A549 (cell line): ENCODE measurements at regions not wholly inside any gene's neighbourhood (a gene's known extent, or its start where the extent isn't known, plus 50 kb on each side); places are given as distances from the start of the nearest gene placed in this dataset.
A peak's percentile ranks its signal among the peaks of the same experiment; 100 is the strongest.

ENCODE experiments used
- ATAC-seq, 2 experiments: fragments of 200-7000 bp in 1 of 2; fragments of >200 bp in 1 of 2; cut with Nextera tagmentation in 1 of 2; cut with Tn5 transposase in 1 of 2; 3 replicates each; pipeline versions ENCODE4 v1.8.0 to v1.9.1; 2018 to 2020; ENCODE audit warnings: mild to moderate bottlenecking in 1 of 2, moderate library complexity in 1 of 2
- CTCF ChIA-PET: fragments of 300-600 bp; sonication (Branson Sonifier 250); formaldehyde crosslinking; extraction: SDS; loops from one replicate; lab custom pipeline; 2021; ENCODE audit warnings: antibody characterized with exemption, inconsistent platforms; lab: Yijun Ruan, JAX
- POLR2A ChIA-PET: fragments of 350-600 bp; formaldehyde crosslinking; extraction: SDS; loops from one replicate; lab custom pipeline; 2021; ENCODE audit warnings: antibody characterized with exemption, inconsistent platforms; lab: Yijun Ruan, JAX
- DNase-seq, 2 experiments: peaks; one replicate each; pipeline versions ENCODE4 v3.0.0 to v3.0.0-alpha.2; 2011 to 2016; ENCODE audit warnings: low read depth in 1 of 2, low spot score in 1 of 2
- FAIRE-seq: peaks from 2 replicates; lab custom pipeline; 2011; peaks lifted over from hg19 to GRCh38; lab: Jason Lieb, UNC
- H3K27ac ChIP-seq, 2 experiments: fragments of >200 bp; sonication (Bioruptor Twin); formaldehyde crosslinking; 3 replicates each; pipeline ENCODE4 v1.5.1; 2016 to 2017
- H3K4me1 ChIP-seq: fragments of >200 bp; sonication (Bioruptor Twin); formaldehyde crosslinking; 3 replicates; pipeline ENCODE4 v1.6.1; 2016
- H3K4me2 ChIP-seq: fragments of >200 bp; sonication (Bioruptor Twin); formaldehyde crosslinking; 3 replicates; pipeline ENCODE4 v1.6.1; 2016
- H3K4me3 ChIP-seq: fragments of >200 bp; sonication (Bioruptor Twin); formaldehyde crosslinking; 3 replicates; pipeline ENCODE4 v1.5.1; 2016
- H3K9me3 ChIP-seq: fragments of >200 bp; sonication (Bioruptor Twin); formaldehyde crosslinking; 3 replicates; pipeline ENCODE4 v1.6.1; 2016
- BHLHE40 ChIP-seq: IDR thresholded peaks from 2 replicates; pipeline ENCODE4 v1.6.1; 2012; ENCODE audit warnings: low read depth, low read length, inconsistent platforms
- CTCF ChIP-seq: fragments of >200 bp; sonication (Bioruptor Twin); formaldehyde crosslinking; IDR thresholded peaks from 3 replicates; pipeline ENCODE4 v1.5.1; 2016
- EP300 ChIP-seq, 2 experiments: fragments of >200 bp; sonication (Bioruptor Twin); formaldehyde crosslinking; IDR thresholded peaks; 2 replicates in 1 of 2; 3 replicates in 1 of 2; pipeline ENCODE4 v1.6.1; 2016 to 2017
- FOXS1 ChIP-seq: fragments of 250-450 bp; sonication (Bioruptor Pico); IDR thresholded peaks from 2 replicates; pipeline ENCODE4 v1.5.0; 2020; ENCODE audit warnings: mild to moderate bottlenecking, moderate library complexity
- HES2 ChIP-seq: fragments of >200 bp; sonication (Bioruptor Twin); formaldehyde crosslinking; IDR thresholded peaks from 2 replicates; pipeline ENCODE4 v1.6.1; 2016
- HOXB5 ChIP-seq: fragments of 250-450 bp; sonication (Bioruptor Pico); IDR thresholded peaks from 2 replicates; pipeline ENCODE4 v1.5.0; 2020; ENCODE audit warnings: mild to moderate bottlenecking, moderate library complexity
- JUN ChIP-seq, 2 experiments: fragments of >200 bp; sonication (Bioruptor Twin); formaldehyde crosslinking; IDR thresholded peaks; 2 replicates in 1 of 2; 3 replicates in 1 of 2; pipeline ENCODE4 v1.6.1; 2016 to 2017
- MAFK ChIP-seq: fragments of 450-650 bp; IDR thresholded peaks from 2 replicates; pipeline ENCODE4 v1.6.1; 2014; ENCODE audit not compliant: partially characterized antibody
- MYC ChIP-seq: IDR thresholded peaks from 2 replicates; pipeline ENCODE4 v1.6.1; 2012; ENCODE audit warnings: mild to moderate bottlenecking, inconsistent platforms, low read length, improper control_type of control experiment, borderline replicate concordance
- RNF2 ChIP-seq: fragments of 200-600 bp; sonication (generic); IDR thresholded peaks from 2 replicates; pipeline ENCODE4 v1.6.1; 2016; ENCODE audit warnings: low read depth, mild to moderate bottlenecking, antibody characterized with exemption, moderate library complexity, borderline replicate concordance
- ZC3H11A ChIP-seq: fragments of 450-650 bp; IDR thresholded peaks from 2 replicates; pipeline ENCODE4 v1.6.1; 2014; ENCODE audit warnings: antibody characterized with exemption, mild to moderate bottlenecking
- ZFP36 ChIP-seq: fragments of 450-650 bp; IDR thresholded peaks from 2 replicates; pipeline ENCODE4 v1.6.1; 2014; ENCODE audit warnings: borderline replicate concordance; ENCODE audit not compliant: partially characterized antibody
- WGBS: methylation state at CpG from one replicate; pipeline ENCODE4 v1.1.6; 2017; ENCODE audit errors: missing lambda C conversion rate; 5-methylcytosine and 5-hydroxymethylcytosine counted together
- TF ChIP-seq, protein P1 (sequence below): IDR thresholded peaks from 2 replicates; pipeline ENCODE4 v1.6.1; 2012; ENCODE audit warnings: low read depth, borderline replicate concordance
- TF ChIP-seq, protein P2 (sequence below): fragments of 250-450 bp; sonication (Bioruptor Pico); IDR thresholded peaks from 2 replicates; pipeline ENCODE4 v1.5.0; 2020; ENCODE audit warnings: low read depth, mild to moderate bottlenecking, moderate library complexity
- TF ChIP-seq, protein P3 (sequence below): fragments of 200-600 bp; sonication (generic); IDR thresholded peaks from 2 replicates; pipeline ENCODE4 v1.6.1; 2016; ENCODE audit warnings: antibody characterized with exemption, mild to moderate bottlenecking, moderate library complexity
- TF ChIP-seq, protein P4 (sequence below): IDR thresholded peaks from 2 replicates; pipeline ENCODE4 v1.6.1; 2012
- TF ChIP-seq, protein P5 (sequence below): fragments of 150-350 bp; IDR thresholded peaks from 2 replicates; pipeline ENCODE4 v1.6.1; 2014; ENCODE audit warnings: low read depth, mild to moderate bottlenecking, low read length

DNA sequence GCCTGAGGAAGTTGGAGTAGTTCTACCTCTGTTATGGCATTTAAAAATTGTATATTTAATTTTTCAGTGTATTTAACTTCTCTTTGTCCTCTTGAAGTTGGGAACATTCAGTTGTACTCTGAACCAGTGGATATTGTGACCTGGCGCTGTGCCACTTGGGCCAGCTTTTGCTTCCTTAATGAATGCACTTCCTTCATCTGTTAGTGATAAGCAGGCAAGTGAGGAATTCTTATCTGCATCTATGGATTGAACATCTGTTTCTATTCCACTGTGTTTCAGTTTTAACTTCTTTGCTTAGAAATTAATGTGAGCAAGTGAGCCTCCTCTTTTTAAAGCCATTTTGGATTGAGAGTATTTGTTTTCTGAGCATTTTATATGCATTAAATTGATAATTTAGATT lies 128.3 kb downstream of the UCHL1 start:
- Histone ChIP-seq H3K9me3 (no peaks in the 10 kb centered on the region), H3K4me1 (peaks cover 33% of the 10 kb centered on the region), H3K27ac (no peak overlapping the region), H3K4me3 (no peak overlapping the region), H3K4me2 (peak overlapping the region; percentile 12; the same call in 2 of the 3 replicates)
- DNase-seq (no peak), FAIRE-seq (no peak), ATAC-seq (no peak)
- POLR2A ChIA-PET, result no interaction called here
- TF ChIP-seq FOXS1 (CRISPR knock-in tag), result no peak
- TF ChIP-seq HES2, result no peak
- TF ChIP-seq EP300 (IDR thresholded peaks at IDR 0.05), result no peak
- no peak for TF ChIP-seq MYC
- TF ChIP-seq, protein P1, sequence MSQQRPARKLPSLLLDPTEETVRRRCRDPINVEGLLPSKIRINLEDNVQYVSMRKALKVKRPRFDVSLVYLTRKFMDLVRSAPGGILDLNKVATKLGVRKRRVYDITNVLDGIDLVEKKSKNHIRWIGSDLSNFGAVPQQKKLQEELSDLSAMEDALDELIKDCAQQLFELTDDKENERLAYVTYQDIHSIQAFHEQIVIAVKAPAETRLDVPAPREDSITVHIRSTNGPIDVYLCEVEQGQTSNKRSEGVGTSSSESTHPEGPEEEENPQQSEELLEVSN, result no peak
- TF ChIP-seq, protein P2, sequence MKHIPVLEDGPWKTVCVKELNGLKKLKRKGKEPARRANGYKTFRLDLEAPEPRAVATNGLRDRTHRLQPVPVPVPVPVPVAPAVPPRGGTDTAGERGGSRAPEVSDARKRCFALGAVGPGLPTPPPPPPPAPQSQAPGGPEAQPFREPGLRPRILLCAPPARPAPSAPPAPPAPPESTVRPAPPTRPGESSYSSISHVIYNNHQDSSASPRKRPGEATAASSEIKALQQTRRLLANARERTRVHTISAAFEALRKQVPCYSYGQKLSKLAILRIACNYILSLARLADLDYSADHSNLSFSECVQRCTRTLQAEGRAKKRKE (CRISPR knock-in tag), result no peak
- TF ChIP-seq CTCF, result no peak
- TF ChIP-seq, protein P3, sequence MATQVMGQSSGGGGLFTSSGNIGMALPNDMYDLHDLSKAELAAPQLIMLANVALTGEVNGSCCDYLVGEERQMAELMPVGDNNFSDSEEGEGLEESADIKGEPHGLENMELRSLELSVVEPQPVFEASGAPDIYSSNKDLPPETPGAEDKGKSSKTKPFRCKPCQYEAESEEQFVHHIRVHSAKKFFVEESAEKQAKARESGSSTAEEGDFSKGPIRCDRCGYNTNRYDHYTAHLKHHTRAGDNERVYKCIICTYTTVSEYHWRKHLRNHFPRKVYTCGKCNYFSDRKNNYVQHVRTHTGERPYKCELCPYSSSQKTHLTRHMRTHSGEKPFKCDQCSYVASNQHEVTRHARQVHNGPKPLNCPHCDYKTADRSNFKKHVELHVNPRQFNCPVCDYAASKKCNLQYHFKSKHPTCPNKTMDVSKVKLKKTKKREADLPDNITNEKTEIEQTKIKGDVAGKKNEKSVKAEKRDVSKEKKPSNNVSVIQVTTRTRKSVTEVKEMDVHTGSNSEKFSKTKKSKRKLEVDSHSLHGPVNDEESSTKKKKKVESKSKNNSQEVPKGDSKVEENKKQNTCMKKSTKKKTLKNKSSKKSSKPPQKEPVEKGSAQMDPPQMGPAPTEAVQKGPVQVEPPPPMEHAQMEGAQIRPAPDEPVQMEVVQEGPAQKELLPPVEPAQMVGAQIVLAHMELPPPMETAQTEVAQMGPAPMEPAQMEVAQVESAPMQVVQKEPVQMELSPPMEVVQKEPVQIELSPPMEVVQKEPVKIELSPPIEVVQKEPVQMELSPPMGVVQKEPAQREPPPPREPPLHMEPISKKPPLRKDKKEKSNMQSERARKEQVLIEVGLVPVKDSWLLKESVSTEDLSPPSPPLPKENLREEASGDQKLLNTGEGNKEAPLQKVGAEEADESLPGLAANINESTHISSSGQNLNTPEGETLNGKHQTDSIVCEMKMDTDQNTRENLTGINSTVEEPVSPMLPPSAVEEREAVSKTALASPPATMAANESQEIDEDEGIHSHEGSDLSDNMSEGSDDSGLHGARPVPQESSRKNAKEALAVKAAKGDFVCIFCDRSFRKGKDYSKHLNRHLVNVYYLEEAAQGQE, result no peak
- CTCF ChIA-PET, result no interaction called here
- 64% methylated on average over 1 of the region's 1 CpG for WGBS

- Histone ChIP-seq H3K4me3 (no peak overlapping the region), H3K27ac (no peak overlapping the region), H3K4me1 (peaks cover 33% of the 10 kb centered on the region), H3K9me3 (no peaks in the 10 kb centered on the region), H3K4me2 (no peak overlapping the region; the same call in 2 of the 3 replicates)
- ATAC-seq (no peak), FAIRE-seq (no peak), DNase-seq (no peak)
- ChIA-PET POLR2A (no interaction called here), CTCF (no interaction called here)
- 79% methylated on average over 1 of the region's 1 CpG for WGBS
- TF ChIP-seq HES2, result no peak
- no peak for TF ChIP-seq MAFK
- TF ChIP-seq FOXS1 (CRISPR knock-in tag), result no peak
- TF ChIP-seq ZFP36, result no peak
- no peak for TF ChIP-seq ZC3H11A
- TF ChIP-seq HOXB5 (CRISPR knock-in tag), result no peak
- TF ChIP-seq BHLHE40, result no peak
- TF ChIP-seq, protein P4, sequence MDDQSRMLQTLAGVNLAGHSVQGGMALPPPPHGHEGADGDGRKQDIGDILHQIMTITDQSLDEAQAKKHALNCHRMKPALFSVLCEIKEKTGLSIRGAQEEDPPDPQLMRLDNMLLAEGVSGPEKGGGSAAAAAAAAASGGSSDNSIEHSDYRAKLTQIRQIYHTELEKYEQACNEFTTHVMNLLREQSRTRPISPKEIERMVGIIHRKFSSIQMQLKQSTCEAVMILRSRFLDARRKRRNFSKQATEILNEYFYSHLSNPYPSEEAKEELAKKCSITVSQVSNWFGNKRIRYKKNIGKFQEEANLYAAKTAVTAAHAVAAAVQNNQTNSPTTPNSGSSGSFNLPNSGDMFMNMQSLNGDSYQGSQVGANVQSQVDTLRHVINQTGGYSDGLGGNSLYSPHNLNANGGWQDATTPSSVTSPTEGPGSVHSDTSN, result no peak
- TF ChIP-seq, protein P5, sequence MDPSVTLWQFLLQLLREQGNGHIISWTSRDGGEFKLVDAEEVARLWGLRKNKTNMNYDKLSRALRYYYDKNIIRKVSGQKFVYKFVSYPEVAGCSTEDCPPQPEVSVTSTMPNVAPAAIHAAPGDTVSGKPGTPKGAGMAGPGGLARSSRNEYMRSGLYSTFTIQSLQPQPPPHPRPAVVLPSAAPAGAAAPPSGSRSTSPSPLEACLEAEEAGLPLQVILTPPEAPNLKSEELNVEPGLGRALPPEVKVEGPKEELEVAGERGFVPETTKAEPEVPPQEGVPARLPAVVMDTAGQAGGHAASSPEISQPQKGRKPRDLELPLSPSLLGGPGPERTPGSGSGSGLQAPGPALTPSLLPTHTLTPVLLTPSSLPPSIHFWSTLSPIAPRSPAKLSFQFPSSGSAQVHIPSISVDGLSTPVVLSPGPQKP, result no peak
- no peak for TF ChIP-seq RNF2
- no peak for TF ChIP-seq JUN (IDR thresholded peaks at IDR 0.05)
Measured at GRCh38 chr4:41385481-41385880, 128.8 kb downstream of the UCHL1 start.
